HepG2 (cell line): ENCODE measurements at regions not wholly inside any gene's neighbourhood (a gene's known extent, or its start where the extent isn't known, plus 50 kb on each side); places are given as distances from the start of the nearest gene placed in this dataset.

Experiments used
- ATAC-seq: fragments of 200-7000 bp; cut with Tn5 transposase; 3 replicates; pipeline ENCODE4 v1.9.1; 2020; ENCODE audit warnings: mild to moderate bottlenecking, moderate library complexity
- BruUV-seq: library from RNA; stranded (reverse); fragments of 400-500 nt; replicated peaks from 2 replicates; lab custom pipeline; 2021; lab: Mats Ljungman, UMichigan
- CTCF ChIA-PET: fragments of 300-600 bp; formaldehyde crosslinking; extraction: SDS; loops from one replicate; lab custom pipeline; 2021; ENCODE audit warnings: low total read pairs, inconsistent platforms, low intra/inter-chr PET ratio; lab: Yijun Ruan, JAX
- POLR2A ChIA-PET: fragments of 350-600 bp; sonication (Branson Sonifier 250); formaldehyde crosslinking; loops from one replicate; lab custom pipeline; 2020; ENCODE audit warnings: antibody characterized with exemption, inconsistent platforms; lab: Yijun Ruan, JAX
- DNase-seq: peaks from one replicate; pipeline ENCODE4 v3.0.0-alpha.2; 2015; ENCODE audit warnings: low spot score
- FAIRE-seq: peaks from 3 replicates; lab custom pipeline; 2011; peaks lifted over from hg19 to GRCh38; lab: Jason Lieb, UNC
- H2AFZ ChIP-seq: one replicate; pipeline ENCODE4 v1.6.1; 2011; ENCODE audit warnings: low read length, inconsistent platforms
- H3K27ac ChIP-seq: fragments of 300-600 bp; 3 replicates; pipeline ENCODE4 v1.8.0; 2011; ENCODE audit warnings: mixed run types, mild to moderate bottlenecking, mixed read lengths, low read length, inconsistent platforms; ENCODE audit not compliant: insufficient read depth; ENCODE audit errors: extremely low read length
- H3K27me3 ChIP-seq, 2 experiments: fragments of 200-600 bp in 1 of 2; 2 replicates in 1 of 2; 3 replicates in 1 of 2; pipeline versions ENCODE4 v1.6.0 to v1.8.0; 2011; ENCODE audit warnings: low read length in 2 of 2, mild to moderate bottlenecking in 2 of 2, moderate library complexity in 2 of 2, inconsistent platforms in 1 of 2; ENCODE audit not compliant: insufficient read depth in 2 of 2, control insufficient read depth in 1 of 2
- H3K36me3 ChIP-seq, 2 experiments: fragments of 200-600 bp in 1 of 2; replicated peaks in 1 of 2; 2 replicates in 1 of 2; 3 replicates in 1 of 2; pipeline versions ENCODE4 v1.5.1 to v1.8.0; 2011; ENCODE audit warnings: low read length in 2 of 2, inconsistent platforms in 1 of 2; ENCODE audit not compliant: insufficient read depth in 2 of 2, control insufficient read depth in 1 of 2
- H3K4me1 ChIP-seq: 2 replicates; pipeline ENCODE4 v1.5.1; 2012; ENCODE audit warnings: low read length, inconsistent platforms; ENCODE audit not compliant: insufficient read depth
- H3K4me2 ChIP-seq: 2 replicates; pipeline ENCODE4 v1.6.0; 2011; ENCODE audit warnings: low read depth, low read length, inconsistent platforms
- H3K4me3 ChIP-seq, 3 experiments: fragments of 200-600 bp in 1 of 3; sonication (generic), shearing (Covaris generic) in 1 of 3; replicated peaks in 1 of 3; 2 replicates each; pipeline ENCODE4 v1.5.1; 2011 to 2016; ENCODE audit warnings: low read length in 3 of 3, inconsistent platforms in 2 of 3, low read depth in 2 of 3, mild to moderate bottlenecking in 2 of 3, control low read depth in 1 of 3, mixed read lengths in 1 of 3; ENCODE audit not compliant: insufficient read depth in 1 of 3
- H3K79me2 ChIP-seq: one replicate; pipeline ENCODE4 v1.6.1; 2011; ENCODE audit warnings: low read length, inconsistent platforms; ENCODE audit not compliant: insufficient read depth
- H3K9ac ChIP-seq: 2 replicates; pipeline ENCODE4 v1.6.0; 2011; ENCODE audit warnings: mild to moderate bottlenecking, low read depth, low read length, inconsistent platforms; ENCODE audit not compliant: insufficient read depth
- H3K9me3 ChIP-seq: 2 replicates; pipeline ENCODE4 v1.5.1; 2012; ENCODE audit warnings: mild to moderate bottlenecking, low read length
- H4K20me1 ChIP-seq: 2 replicates; pipeline ENCODE4 v1.6.0; 2011; ENCODE audit warnings: inconsistent platforms, mild to moderate bottlenecking, low read length, moderate library complexity; ENCODE audit not compliant: insufficient read depth
- ERF ChIP-seq: IDR thresholded peaks from 2 replicates; pipeline ENCODE4 v1.6.1; 2018; ENCODE audit warnings: missing biosample characterization, missing genetic modification reagents
- GTF2F1 ChIP-seq: fragments of 150-350 bp; IDR thresholded peaks from 2 replicates; pipeline ENCODE4 v1.6.1; 2014; ENCODE audit warnings: low read length
- ISL2 ChIP-seq: sonication (generic); formaldehyde crosslinking; IDR thresholded peaks from 2 replicates; pipeline ENCODE4 v1.5.0; 2020; ENCODE audit warnings: missing genetic modification reagents
- MAF1 ChIP-seq: sonication (generic); formaldehyde crosslinking; IDR thresholded peaks from 2 replicates; pipeline ENCODE4 v1.5.0; 2020; ENCODE audit warnings: missing genetic modification reagents, borderline replicate concordance
- TAF15 ChIP-seq: fragments of 200-400 bp; formaldehyde crosslinking; IDR thresholded peaks from one replicate; pipeline ENCODE4 v1.6.1; 2018; ENCODE audit warnings: mild to moderate bottlenecking, low read depth, low read length; ENCODE audit not compliant: poor library complexity, severe bottlenecking
- ZBTB21 ChIP-seq: sonication (generic); formaldehyde crosslinking; IDR thresholded peaks from 2 replicates; pipeline ENCODE4 v1.4.0; 2020; ENCODE audit warnings: missing genetic modification reagents
- ZNF468 ChIP-seq: sonication (generic); formaldehyde crosslinking; IDR thresholded peaks from 2 replicates; pipeline ENCODE4 v1.8.0; 2022; ENCODE audit warnings: mild to moderate bottlenecking, moderate library complexity, missing genetic modification reagents
- ZNF556 ChIP-seq: sonication (generic); formaldehyde crosslinking; IDR thresholded peaks from 2 replicates; pipeline ENCODE4 v1.4.0; 2020; ENCODE audit warnings: mild to moderate bottlenecking, missing genetic modification reagents, borderline replicate concordance
- WGBS: methylation state at CpG from one replicate; pipeline ENCODE4 v1.1.6; 2017; ENCODE audit warnings: low lambda C conversion rate; 5-methylcytosine and 5-hydroxymethylcytosine counted together
- in situ Hi-C: cut with HindIII; loops from 2 replicates; pipeline ENCODE4 v1.10.0; 2017; ENCODE audit warnings: low pct_unique_long_range_greater_than_20kb; ENCODE audit not compliant: extremely low pct_ligation_motif_present
- intact Hi-C: fragments of 100-400 bp; cut with micrococcal nuclease; formaldehyde crosslinking; loops from one replicate; pipeline ENCODE4 v1.10.0; 2022; ENCODE audit not compliant: unreplicated experiment
- TF ChIP-seq, protein P1 (sequence below): sonication (generic); formaldehyde crosslinking; IDR thresholded peaks from 2 replicates; pipeline ENCODE4 v1.4.0; 2020; ENCODE audit warnings: mild to moderate bottlenecking, missing genetic modification reagents
- TF ChIP-seq, protein P2 (sequence below): sonication (generic); formaldehyde crosslinking; conservative IDR thresholded peaks from 2 replicates; pipeline ENCODE4 v1.4.0; 2020; ENCODE audit warnings: missing genetic modification reagents

DNA sequence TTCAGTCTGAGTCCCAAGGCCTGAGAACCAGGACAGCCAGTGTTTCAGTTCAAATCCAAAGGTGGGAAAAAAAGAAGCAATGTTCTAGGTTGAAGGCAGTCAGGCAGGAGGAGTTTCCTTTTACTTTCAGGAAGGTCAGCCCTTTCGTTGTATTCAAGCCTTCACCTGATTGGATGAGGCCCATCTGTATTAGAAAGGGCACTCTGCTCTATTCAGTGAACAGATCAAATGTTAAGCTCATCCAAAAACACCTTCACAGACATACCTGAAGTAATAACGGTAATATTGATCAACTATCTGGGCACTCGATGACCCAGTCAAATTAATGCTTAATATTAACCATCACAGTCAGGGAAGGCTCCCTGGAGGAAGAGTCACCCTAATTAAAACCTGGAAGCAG, 60.9 kb downstream of the IRX5 start:
- WGBS, result 2% methylated on average over 3 of the region's 3 CpGs
- no peak for TF ChIP-seq TAF15
- TF ChIP-seq ERF (CRISPR knock-in tag), result no peak
- TF ChIP-seq, protein P1, sequence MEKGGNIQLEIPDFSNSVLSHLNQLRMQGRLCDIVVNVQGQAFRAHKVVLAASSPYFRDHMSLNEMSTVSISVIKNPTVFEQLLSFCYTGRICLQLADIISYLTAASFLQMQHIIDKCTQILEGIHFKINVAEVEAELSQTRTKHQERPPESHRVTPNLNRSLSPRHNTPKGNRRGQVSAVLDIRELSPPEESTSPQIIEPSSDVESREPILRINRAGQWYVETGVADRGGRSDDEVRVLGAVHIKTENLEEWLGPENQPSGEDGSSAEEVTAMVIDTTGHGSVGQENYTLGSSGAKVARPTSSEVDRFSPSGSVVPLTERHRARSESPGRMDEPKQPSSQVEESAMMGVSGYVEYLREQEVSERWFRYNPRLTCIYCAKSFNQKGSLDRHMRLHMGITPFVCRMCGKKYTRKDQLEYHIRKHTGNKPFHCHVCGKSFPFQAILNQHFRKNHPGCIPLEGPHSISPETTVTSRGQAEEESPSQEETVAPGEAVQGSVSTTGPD, result no peak
- no peak for TF ChIP-seq ZNF468 (CRISPR knock-in tag)
- no peak for TF ChIP-seq ZNF556 (CRISPR knock-in tag)
- TF ChIP-seq GTF2F1, result no peak
- TF ChIP-seq ZBTB21, result no peak
- TF ChIP-seq, protein P2, sequence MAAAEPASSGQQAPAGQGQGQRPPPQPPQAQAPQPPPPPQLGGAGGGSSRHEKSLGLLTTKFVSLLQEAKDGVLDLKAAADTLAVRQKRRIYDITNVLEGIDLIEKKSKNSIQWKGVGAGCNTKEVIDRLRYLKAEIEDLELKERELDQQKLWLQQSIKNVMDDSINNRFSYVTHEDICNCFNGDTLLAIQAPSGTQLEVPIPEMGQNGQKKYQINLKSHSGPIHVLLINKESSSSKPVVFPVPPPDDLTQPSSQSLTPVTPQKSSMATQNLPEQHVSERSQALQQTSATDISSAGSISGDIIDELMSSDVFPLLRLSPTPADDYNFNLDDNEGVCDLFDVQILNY, result no peak
- TF ChIP-seq ISL2 (CRISPR knock-in tag), result no peak
- no peak for TF ChIP-seq MAF1 (CRISPR knock-in tag)
- TF ChIP-seq, all 625 proteins: peak for 0
- POLR2A ChIA-PET, result no interaction called here
- DNase-seq (no peak), ATAC-seq (no peak), FAIRE-seq (no peak)
- no TSS peak for BruUV-seq
- H3K4me2 ChIP-seq, result no peak overlapping the region
- H3K9me3 ChIP-seq, result no peaks in the 10 kb centered on the region
- no peak overlapping the region for H3K27ac ChIP-seq
- intact Hi-C loops, result no loop called here
- no peak overlapping the region for H3K9ac ChIP-seq
- no peaks in the 10 kb centered on the region for H3K36me3 ChIP-seq
- no peaks in the 10 kb centered on the region for H3K79me2 ChIP-seq
- CTCF ChIA-PET, result no interaction called here
- H3K4me3 ChIP-seq, result no peak overlapping the region
- H2AFZ ChIP-seq, result no peak overlapping the region
- no peaks in the 10 kb centered on the region for H3K4me1 ChIP-seq
- no peaks in the 10 kb centered on the region for H4K20me1 ChIP-seq
- in situ Hi-C loops, result no loop called here
- H3K27me3 ChIP-seq, result peaks cover 0 to 27% of the 10 kb centered on the region in 2 experiments; a peak in 2 of 5 replicates
